ENCODE measurements at regions not wholly inside any gene's neighbourhood (a gene's known extent, or its start where the extent isn't known, plus 50 kb on each side); places are given as distances from the start of the nearest gene placed in this dataset.

- no peak for DNase-seq
Observed at GRCh38 chr12:11568762-11569478, 80.6 kb upstream of the ETV6 start.

- no peak for DNase-seq
Observed at GRCh38 chr12:11569716-11570115, 79.8 kb upstream of the ETV6 start.

- DNase-seq, result no peak
Observed at GRCh38 chr12:11573880-11574279, 75.6 kb upstream of the ETV6 start.

- no peak for DNase-seq
Observed at GRCh38 chr12:11576104-11576503, 73.4 kb upstream of the ETV6 start.

- DNase-seq, result no peak
Observed at GRCh38 chr12:11577658-11578260, 71.7 kb upstream of the ETV6 start.

- no peak for DNase-seq
Observed at GRCh38 chr12:11578461-11578993, 70.9 kb upstream of the ETV6 start.

DNA sequence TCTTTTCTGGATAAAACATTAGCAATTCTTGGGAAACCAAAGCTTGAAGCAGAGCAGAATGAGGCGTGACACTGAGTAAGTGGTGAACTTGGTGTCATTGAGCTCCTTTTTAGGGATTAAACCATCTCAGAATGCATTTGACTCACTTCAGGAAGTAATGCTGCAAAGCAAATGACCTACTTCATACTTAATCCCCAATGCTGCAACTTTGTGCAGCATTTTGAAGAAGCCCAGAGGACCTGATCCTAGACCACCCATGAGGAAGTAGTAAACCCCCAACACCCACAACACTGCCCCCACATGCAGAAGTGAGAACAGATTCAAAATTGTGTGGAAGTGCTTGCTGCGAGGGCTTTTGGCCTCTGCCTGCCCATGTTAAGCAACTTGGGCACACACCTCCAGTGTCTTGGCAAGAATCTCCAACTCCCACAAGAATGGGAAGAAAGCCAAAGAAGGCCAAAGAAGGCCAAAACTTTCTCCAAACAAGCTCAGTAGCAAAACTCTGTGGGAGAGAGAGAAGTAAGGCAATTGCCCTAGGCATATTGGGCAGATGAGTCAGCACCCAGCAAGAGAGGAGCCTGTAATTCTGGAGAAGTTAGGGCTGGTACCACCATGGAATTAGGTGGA lies 69.2 kb upstream of the ETV6 start:
- no peak for DNase-seq

DNA sequence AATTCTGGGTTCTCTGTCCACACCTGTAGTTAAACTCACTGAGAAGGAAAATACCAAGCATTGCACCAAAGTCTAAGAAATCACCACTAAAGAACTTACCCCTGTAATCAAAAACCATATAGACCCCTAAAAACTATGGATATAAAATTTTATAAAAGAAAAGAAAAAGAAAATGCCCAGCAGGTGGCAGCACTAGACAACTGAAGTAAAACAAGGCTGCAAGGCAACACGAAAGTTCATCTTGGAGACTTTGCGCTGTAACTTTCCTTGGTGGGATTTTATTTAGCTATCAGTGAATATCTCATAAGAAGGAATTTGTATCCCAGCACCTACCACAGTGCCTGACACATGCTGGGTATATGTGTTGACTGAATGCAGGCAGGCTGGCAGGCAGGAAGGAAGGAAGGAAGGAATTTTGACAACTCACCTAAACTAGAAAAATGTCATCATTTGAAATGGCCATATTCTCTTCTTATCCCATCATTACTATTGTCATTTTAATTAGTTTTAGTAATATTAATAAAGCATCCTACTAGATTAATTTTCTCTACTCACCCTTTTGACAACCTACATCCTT lies 68.2 kb upstream of the ETV6 start:
- DNase-seq, result peak; percentile 12

GRCh38 chr12:11584221-11584855 lies 65.1 kb upstream of the ETV6 start:
- DNase-seq, result no peak

GRCh38 chr12:11592484-11592883 lies 57.0 kb upstream of the ETV6 start:
- DNase-seq, result no peak

GRCh38 chr12:11593013-11593412 lies 56.5 kb upstream of the ETV6 start:
- no peak for DNase-seq

- DNase-seq, result no peak
Observed at GRCh38 chr12:11595080-11595479, 54.4 kb upstream of the ETV6 start.

- no peak for DNase-seq
Observed at GRCh38 chr12:11596141-11596540, 53.3 kb upstream of the ETV6 start.

- no peak for DNase-seq
Observed at GRCh38 chr12:11598900-11599299, 50.6 kb upstream of the ETV6 start.
